ENCODE measurements at regions not wholly inside any gene's neighbourhood (a gene's known extent, or its start where the extent isn't known, plus 50 kb on each side); places are given as distances from the start of the nearest gene placed in this dataset.

DNA sequence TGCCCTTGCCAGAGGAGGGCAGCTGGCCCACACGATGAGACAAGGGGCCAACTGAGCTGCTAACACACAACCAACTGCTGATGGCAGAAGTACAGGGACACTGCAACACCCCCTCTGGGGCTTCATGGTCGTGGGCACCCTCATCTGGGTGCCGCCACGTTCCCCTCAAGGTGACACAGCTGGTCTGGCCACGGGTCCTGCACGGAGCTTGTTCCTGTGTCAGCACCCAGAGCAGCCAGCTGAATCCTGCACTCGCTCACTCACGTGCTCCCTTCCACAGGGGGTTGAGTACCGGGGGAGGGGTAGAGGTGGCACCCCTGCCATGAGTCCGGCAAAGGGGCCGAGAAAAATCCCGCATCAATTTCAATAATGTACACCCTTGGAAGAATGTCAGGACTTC lies 1319.1 kb downstream of the REEP3 start:
- no peak for TF ChIP-seq OSR1 (CRISPR knock-in tag; IDR thresholded peaks at IDR 0.05)
- no peak for TF ChIP-seq TCF4 (CRISPR knock-in tag; IDR thresholded peaks at IDR 0.05; ENCODE audit: borderline replicate concordance)
- TF ChIP-seq, protein P1, sequence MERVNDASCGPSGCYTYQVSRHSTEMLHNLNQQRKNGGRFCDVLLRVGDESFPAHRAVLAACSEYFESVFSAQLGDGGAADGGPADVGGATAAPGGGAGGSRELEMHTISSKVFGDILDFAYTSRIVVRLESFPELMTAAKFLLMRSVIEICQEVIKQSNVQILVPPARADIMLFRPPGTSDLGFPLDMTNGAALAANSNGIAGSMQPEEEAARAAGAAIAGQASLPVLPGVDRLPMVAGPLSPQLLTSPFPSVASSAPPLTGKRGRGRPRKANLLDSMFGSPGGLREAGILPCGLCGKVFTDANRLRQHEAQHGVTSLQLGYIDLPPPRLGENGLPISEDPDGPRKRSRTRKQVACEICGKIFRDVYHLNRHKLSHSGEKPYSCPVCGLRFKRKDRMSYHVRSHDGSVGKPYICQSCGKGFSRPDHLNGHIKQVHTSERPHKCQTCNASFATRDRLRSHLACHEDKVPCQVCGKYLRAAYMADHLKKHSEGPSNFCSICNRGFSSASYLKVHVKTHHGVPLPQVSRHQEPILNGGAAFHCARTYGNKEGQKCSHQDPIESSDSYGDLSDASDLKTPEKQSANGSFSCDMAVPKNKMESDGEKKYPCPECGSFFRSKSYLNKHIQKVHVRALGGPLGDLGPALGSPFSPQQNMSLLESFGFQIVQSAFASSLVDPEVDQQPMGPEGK (CRISPR knock-in tag; IDR thresholded peaks at IDR 0.05; ENCODE audit: borderline replicate concordance): no peak
- TF ChIP-seq BACH2 (CRISPR knock-in tag; IDR thresholded peaks at IDR 0.05; ENCODE audit: borderline replicate concordance): no peak
- TF ChIP-seq GLIS3 (CRISPR knock-in tag; IDR thresholded peaks at IDR 0.05): no peak
- no peak for TF ChIP-seq RARB (CRISPR knock-in tag; IDR thresholded peaks at IDR 0.05)
- TF ChIP-seq ZFP30 (CRISPR knock-in tag; IDR thresholded peaks at IDR 0.05): no peak
- no peak for TF ChIP-seq ESRRG (CRISPR knock-in tag; IDR thresholded peaks at IDR 0.05)
- TF ChIP-seq, protein P2, sequence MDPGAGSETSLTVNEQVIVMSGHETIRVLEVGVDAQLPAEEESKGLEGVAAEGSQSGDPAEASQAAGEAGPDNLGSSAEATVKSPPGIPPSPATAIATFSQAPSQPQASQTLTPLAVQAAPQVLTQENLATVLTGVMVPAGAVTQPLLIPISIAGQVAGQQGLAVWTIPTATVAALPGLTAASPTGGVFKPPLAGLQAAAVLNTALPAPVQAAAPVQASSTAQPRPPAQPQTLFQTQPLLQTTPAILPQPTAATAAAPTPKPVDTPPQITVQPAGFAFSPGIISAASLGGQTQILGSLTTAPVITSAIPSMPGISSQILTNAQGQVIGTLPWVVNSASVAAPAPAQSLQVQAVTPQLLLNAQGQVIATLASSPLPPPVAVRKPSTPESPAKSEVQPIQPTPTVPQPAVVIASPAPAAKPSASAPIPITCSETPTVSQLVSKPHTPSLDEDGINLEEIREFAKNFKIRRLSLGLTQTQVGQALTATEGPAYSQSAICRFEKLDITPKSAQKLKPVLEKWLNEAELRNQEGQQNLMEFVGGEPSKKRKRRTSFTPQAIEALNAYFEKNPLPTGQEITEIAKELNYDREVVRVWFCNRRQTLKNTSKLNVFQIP (CRISPR knock-in tag; IDR thresholded peaks at IDR 0.05; ENCODE audit: borderline replicate concordance, low read depth): no peak
- TF ChIP-seq, protein P3, sequence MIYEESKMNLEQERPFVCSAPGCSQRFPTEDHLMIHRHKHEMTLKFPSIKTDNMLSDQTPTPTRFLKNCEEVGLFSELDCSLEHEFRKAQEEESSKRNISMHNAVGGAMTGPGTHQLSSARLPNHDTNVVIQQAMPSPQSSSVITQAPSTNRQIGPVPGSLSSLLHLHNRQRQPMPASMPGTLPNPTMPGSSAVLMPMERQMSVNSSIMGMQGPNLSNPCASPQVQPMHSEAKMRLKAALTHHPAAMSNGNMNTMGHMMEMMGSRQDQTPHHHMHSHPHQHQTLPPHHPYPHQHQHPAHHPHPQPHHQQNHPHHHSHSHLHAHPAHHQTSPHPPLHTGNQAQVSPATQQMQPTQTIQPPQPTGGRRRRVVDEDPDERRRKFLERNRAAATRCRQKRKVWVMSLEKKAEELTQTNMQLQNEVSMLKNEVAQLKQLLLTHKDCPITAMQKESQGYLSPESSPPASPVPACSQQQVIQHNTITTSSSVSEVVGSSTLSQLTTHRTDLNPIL (CRISPR knock-in tag; IDR thresholded peaks at IDR 0.05; ENCODE audit: low read depth): no peak
